ENCODE measurements at regions not wholly inside any gene's neighbourhood (a gene's known extent, or its start where the extent isn't known, plus 50 kb on each side); places are given as distances from the start of the nearest gene placed in this dataset.

GRCh38 chr3:132892956-132893355 lies 145.2 kb upstream of the TMEM108 start:
- H3K36me3 Mint-ChIP-seq (ENCODE audit: low read depth): no peaks in the 10 kb centered on the region
- H3K4me3 Mint-ChIP-seq: no peak overlapping the region
- DNase-seq (no peak), ATAC-seq (no peak)
- CTCF ChIA-PET: no interaction called here
- intact Hi-C loops (cut with DNase I, micrococcal nuclease): no loop called here
- H3K27ac Mint-ChIP-seq: no peak overlapping the region
- no peaks in the 10 kb centered on the region for H3K4me1 Mint-ChIP-seq
- H3K27me3 Mint-ChIP-seq: no peaks in the 10 kb centered on the region
- H3K9me3 Mint-ChIP-seq (ENCODE audit: low read depth): peaks cover 3% of the 10 kb centered on the region
- POLR2A ChIA-PET: no interaction called here

- H3K9me3 Mint-ChIP-seq (ENCODE audit: low read depth): no peaks in the 10 kb centered on the region
- H3K4me1 Mint-ChIP-seq: peaks cover 3% of the 10 kb centered on the region
- no peak for ATAC-seq
- no peak overlapping the region for H3K27ac Mint-ChIP-seq
- intact Hi-C loops (cut with DNase I, micrococcal nuclease): no loop called here
- no peaks in the 10 kb centered on the region for H3K36me3 Mint-ChIP-seq (ENCODE audit: low read depth)
- peaks cover 8% of the 10 kb centered on the region for H3K27me3 Mint-ChIP-seq
- no peak overlapping the region for H3K4me3 Mint-ChIP-seq
- CTCF ChIA-PET: no interaction called here
- POLR2A ChIA-PET: no interaction called here
- no peak for DNase-seq
These were observed 156.3 kb upstream of the TMEM108 start for GRCh38 chr3:132881756-132882409.

- Mint-ChIP-seq H3K4me1 (peaks cover 3% of the 10 kb centered on the region), H3K36me3 (ENCODE audit: low read depth) (no peaks in the 10 kb centered on the region), H3K27ac (no peak overlapping the region), H3K9me3 (ENCODE audit: low read depth) (no peaks in the 10 kb centered on the region), H3K4me3 (no peak overlapping the region), H3K27me3 (peaks cover 10% of the 10 kb centered on the region)
- intact Hi-C loops (cut with DNase I, micrococcal nuclease): no loop called here
- ATAC-seq (no peak), DNase-seq (no peak)
- POLR2A ChIA-PET: no interaction called here
- CTCF ChIA-PET: interaction anchor here (1.1 kb wide), 1 partner anchor 16 kb away, joined by 3 read pairs; no protein-coding TSS in a partner anchor
These were observed 157.2 kb upstream of the TMEM108 start for GRCh38 chr3:132880986-132881385.

- ChIA-PET CTCF (no interaction called here), POLR2A (no interaction called here)
- no peak overlapping the region for H3K4me3 Mint-ChIP-seq
- intact Hi-C loops (cut with DNase I, micrococcal nuclease): no loop called here
- H3K4me1 Mint-ChIP-seq: peaks cover 3% of the 10 kb centered on the region
- no peaks in the 10 kb centered on the region for H3K9me3 Mint-ChIP-seq (ENCODE audit: low read depth)
- ATAC-seq (no peak), DNase-seq (no peak)
- H3K27me3 Mint-ChIP-seq: peaks cover 10% of the 10 kb centered on the region
- H3K36me3 Mint-ChIP-seq (ENCODE audit: low read depth): no peaks in the 10 kb centered on the region
- H3K27ac Mint-ChIP-seq: no peak overlapping the region
These were observed 157.4 kb upstream of the NPHP3 start for GRCh38 chr3:132879656-132880055.

GRCh38 chr3:132874701-132875100 lies 152.5 kb upstream of the NPHP3 start:
- H3K27ac Mint-ChIP-seq: no peak overlapping the region
- DNase-seq: no peak
- no peaks in the 10 kb centered on the region for H3K9me3 Mint-ChIP-seq (ENCODE audit: low read depth)
- no peaks in the 10 kb centered on the region for H3K36me3 Mint-ChIP-seq (ENCODE audit: low read depth)
- no peak overlapping the region for H3K4me3 Mint-ChIP-seq
- ChIA-PET CTCF (no interaction called here), POLR2A (no interaction called here)
- H3K27me3 Mint-ChIP-seq: peaks cover 6% of the 10 kb centered on the region
- H3K4me1 Mint-ChIP-seq: no peaks in the 10 kb centered on the region
- intact Hi-C loops (cut with DNase I, micrococcal nuclease): no loop called here
- ATAC-seq: no peak

- H3K36me3 Mint-ChIP-seq (ENCODE audit: low read depth): no peaks in the 10 kb centered on the region
- peaks cover 4% of the 10 kb centered on the region for H3K27me3 Mint-ChIP-seq
- POLR2A ChIA-PET: no interaction called here
- intact Hi-C loops (cut with DNase I, micrococcal nuclease): no loop called here
- no peaks in the 10 kb centered on the region for H3K4me1 Mint-ChIP-seq
- ATAC-seq (no peak), DNase-seq (no peak)
- CTCF ChIA-PET: no interaction called here
- H3K9me3 Mint-ChIP-seq (ENCODE audit: low read depth): no peaks in the 10 kb centered on the region
- H3K27ac Mint-ChIP-seq: no peak overlapping the region
- H3K4me3 Mint-ChIP-seq: no peak overlapping the region
These were observed 150.5 kb upstream of the NPHP3 start for GRCh38 chr3:132872711-132873110.

GRCh38 chr3:132871956-132872355 lies 149.7 kb upstream of the NPHP3 start:
- CTCF ChIA-PET: no interaction called here
- H3K9me3 Mint-ChIP-seq (ENCODE audit: low read depth): no peaks in the 10 kb centered on the region
- no peaks in the 10 kb centered on the region for H3K36me3 Mint-ChIP-seq (ENCODE audit: low read depth)
- DNase-seq (no peak), ATAC-seq (no peak)
- H3K4me3 Mint-ChIP-seq: no peak overlapping the region
- H3K4me1 Mint-ChIP-seq: no peaks in the 10 kb centered on the region
- no peak overlapping the region for H3K27ac Mint-ChIP-seq
- intact Hi-C loops (cut with DNase I, micrococcal nuclease): no loop called here
- peaks cover 4% of the 10 kb centered on the region for H3K27me3 Mint-ChIP-seq
- POLR2A ChIA-PET: no interaction called here

- H3K27me3 Mint-ChIP-seq: peaks cover 1% of the 10 kb centered on the region
- no peaks in the 10 kb centered on the region for H3K9me3 Mint-ChIP-seq (ENCODE audit: low read depth)
- ChIA-PET CTCF (no interaction called here), POLR2A (no interaction called here)
- H3K4me3 Mint-ChIP-seq: no peak overlapping the region
- ATAC-seq: no peak
- DNase-seq: no peak
- H3K27ac Mint-ChIP-seq: no peak overlapping the region
- intact Hi-C loops (cut with DNase I, micrococcal nuclease): no loop called here
- H3K36me3 Mint-ChIP-seq (ENCODE audit: low read depth): no peaks in the 10 kb centered on the region
- no peaks in the 10 kb centered on the region for H3K4me1 Mint-ChIP-seq
These were observed 148.3 kb upstream of the NPHP3 start for GRCh38 chr3:132870541-132870940.

- no peak for DNase-seq
- Mint-ChIP-seq H3K4me3 (no peak overlapping the region), H3K36me3 (ENCODE audit: low read depth) (no peaks in the 10 kb centered on the region), H3K4me1 (no peaks in the 10 kb centered on the region), H3K27me3 (peaks cover 4% of the 10 kb centered on the region), H3K27ac (no peak overlapping the region), H3K9me3 (ENCODE audit: low read depth) (peaks cover 4% of the 10 kb centered on the region)
- POLR2A ChIA-PET: no interaction called here
- intact Hi-C loops (cut with DNase I, micrococcal nuclease): no loop called here
- CTCF ChIA-PET: no interaction called here
- ATAC-seq: no peak
These were observed 145.7 kb upstream of the NPHP3 start for GRCh38 chr3:132867956-132868355.

GRCh38 chr3:132867526-132867925 lies 145.3 kb upstream of the NPHP3 start:
- ChIA-PET CTCF (no interaction called here), POLR2A (no interaction called here)
- no peaks in the 10 kb centered on the region for H3K36me3 Mint-ChIP-seq (ENCODE audit: low read depth)
- H3K9me3 Mint-ChIP-seq (ENCODE audit: low read depth): peaks cover 4% of the 10 kb centered on the region
- no peak overlapping the region for H3K4me3 Mint-ChIP-seq
- no peak overlapping the region for H3K27ac Mint-ChIP-seq
- ATAC-seq (no peak), DNase-seq (no peak)
- H3K27me3 Mint-ChIP-seq: peaks cover 4% of the 10 kb centered on the region
- H3K4me1 Mint-ChIP-seq: no peaks in the 10 kb centered on the region
- intact Hi-C loops (cut with DNase I, micrococcal nuclease): no loop called here

- ATAC-seq: no peak
- no peaks in the 10 kb centered on the region for H3K4me1 Mint-ChIP-seq
These were observed 135.1 kb upstream of the NPHP3 start for GRCh38 chr3:132857317-132857716.

GRCh38 chr3:132854856-132855535 lies 132.8 kb upstream of the NPHP3 start:
- H3K27me3 Mint-ChIP-seq: peaks cover 4% of the 10 kb centered on the region
- ATAC-seq (no peak), DNase-seq (no peak)
- H3K4me3 Mint-ChIP-seq: no peak overlapping the region
- intact Hi-C loops (cut with DNase I, micrococcal nuclease): no loop called here
- no peaks in the 10 kb centered on the region for H3K4me1 Mint-ChIP-seq
- no peaks in the 10 kb centered on the region for H3K36me3 Mint-ChIP-seq (ENCODE audit: low read depth)
- ChIA-PET POLR2A (no interaction called here), CTCF (no interaction called here)
- peaks cover 2% of the 10 kb centered on the region for H3K9me3 Mint-ChIP-seq (ENCODE audit: low read depth)
- H3K27ac Mint-ChIP-seq: no peak overlapping the region

More at GRCh38 chr3:132857317-132857716, 135.1 kb upstream of the NPHP3 start:
- POLR2A ChIA-PET: no interaction called here
- no peak for DNase-seq
- Mint-ChIP-seq H3K4me3 (no peak overlapping the region), H3K9me3 (ENCODE audit: low read depth) (no peaks in the 10 kb centered on the region), H3K36me3 (ENCODE audit: low read depth) (no peaks in the 10 kb centered on the region), H3K27ac (no peak overlapping the region), H3K27me3 (peaks cover 6% of the 10 kb centered on the region)
- CTCF ChIA-PET: interaction anchor here (0.6 kb wide), 1 partner anchor 22 kb away, joined by 4 read pairs; no protein-coding TSS in a partner anchor
- intact Hi-C loops (cut with DNase I, micrococcal nuclease): no loop called here

Data from activated CD4-positive, alpha-beta T cell treated with anti-CD3 and anti-CD28 coated beads for 36 hours (primary cell).